ENCODE measurements at regions not wholly inside any gene's neighbourhood (a gene's known extent, or its start where the extent isn't known, plus 50 kb on each side); places are given as distances from the start of the nearest gene placed in this dataset.

GRCh38 chr1:60920561-60920960 lies 161.8 kb upstream of the NFIA start:
- TF ChIP-seq EZH2 (IDR thresholded peaks at IDR 0.05) (no peak), POLR2AphosphoS5 (IDR thresholded peaks at IDR 0.05; ENCODE audit: borderline replicate concordance, low read depth, low read length) (no peak)

Measured in SK-N-MC (cell line).